Osteoblast (primary cell): ENCODE measurements at regions not wholly inside any gene's neighbourhood (a gene's known extent, or its start where the extent isn't known, plus 50 kb on each side); places are given as distances from the start of the nearest gene placed in this dataset.

ENCODE experiments used
- DNase-seq: peaks from one replicate; pipeline ENCODE4 v3.0.0; 2011; ENCODE audit warnings: low spot score, mixed read lengths; ENCODE audit not compliant: insufficient read length; ENCODE audit errors: missing footprints
- H2AFZ ChIP-seq: 2 replicates; pipeline ENCODE4 v1.6.0; 2011; ENCODE audit warnings: mild to moderate bottlenecking, low read length
- H3K27ac ChIP-seq: 2 replicates; pipeline ENCODE4 v1.5.1; 2011; ENCODE audit warnings: mild to moderate bottlenecking, low read depth, low read length, moderate library complexity
- H3K27me3 ChIP-seq: 2 replicates; pipeline ENCODE4 v1.6.0; 2012; ENCODE audit warnings: mild to moderate bottlenecking, control low read depth, inconsistent platforms, low read length, moderate library complexity; ENCODE audit not compliant: insufficient read depth
- H3K36me3 ChIP-seq: 2 replicates; pipeline ENCODE4 v1.5.1; 2011; ENCODE audit warnings: mild to moderate bottlenecking, low read length, control low read depth, moderate library complexity; ENCODE audit not compliant: insufficient read depth
- H3K4me1 ChIP-seq: 2 replicates; pipeline ENCODE4 v1.5.1; 2011; ENCODE audit warnings: mild to moderate bottlenecking, low read length, control low read depth, moderate library complexity; ENCODE audit not compliant: insufficient read depth
- H3K4me2 ChIP-seq: 2 replicates; pipeline ENCODE4 v1.6.0; 2011; ENCODE audit warnings: mild to moderate bottlenecking, low read length; ENCODE audit not compliant: insufficient read depth
- H3K4me3 ChIP-seq: fragments of 200-600 bp; sonication (generic); 3 replicates; pipeline ENCODE4 v1.5.1; 2012; ENCODE audit warnings: mild to moderate bottlenecking, low read length, inconsistent platforms; ENCODE audit not compliant: insufficient read depth
- H3K79me2 ChIP-seq: 2 replicates; pipeline ENCODE4 v1.6.0; 2012; ENCODE audit warnings: mild to moderate bottlenecking, low read length, control low read depth, inconsistent platforms; ENCODE audit not compliant: insufficient read depth
- H3K9me3 ChIP-seq: 2 replicates; pipeline ENCODE4 v1.5.1; 2011; ENCODE audit warnings: low read depth, low read length, control low read depth
- H4K20me1 ChIP-seq: 2 replicates; pipeline ENCODE4 v1.6.0; 2012; ENCODE audit warnings: mild to moderate bottlenecking, low read length, control low read depth; ENCODE audit not compliant: insufficient read depth
- CTCF ChIP-seq: IDR thresholded peaks from 2 replicates; pipeline ENCODE4 v1.5.1; 2011; ENCODE audit warnings: mild to moderate bottlenecking, low read depth, low read length, moderate library complexity; ENCODE audit errors: extremely low read depth

- no peak for DNase-seq
- Histone ChIP-seq H3K27me3 (peaks cover 6% of the 10 kb centered on the region), H3K27ac (no peak overlapping the region), H3K9me3 (no peaks in the 10 kb centered on the region), H3K4me2 (no peak overlapping the region), H3K4me3 (no peak overlapping the region), H3K36me3 (no peaks in the 10 kb centered on the region), H3K4me1 (no peaks in the 10 kb centered on the region), H2AFZ (no peak overlapping the region), H3K79me2 (no peaks in the 10 kb centered on the region), H4K20me1 (no peaks in the 10 kb centered on the region)
- no peak for TF ChIP-seq CTCF
Observed at GRCh38 chr13:44165889-44166496, 207.6 kb upstream of the SERP2 start.

GRCh38 chr13:44169018-44169911 is 204.4 kb upstream of the SERP2 start:
- Histone ChIP-seq H4K20me1 (no peaks in the 10 kb centered on the region), H3K4me1 (peaks cover 2% of the 10 kb centered on the region), H2AFZ (no peak overlapping the region), H3K4me3 (no peak overlapping the region), H3K9me3 (no peaks in the 10 kb centered on the region), H3K36me3 (no peaks in the 10 kb centered on the region), H3K4me2 (no peak overlapping the region), H3K27ac (no peak overlapping the region), H3K27me3 (peaks cover 6% of the 10 kb centered on the region), H3K79me2 (no peaks in the 10 kb centered on the region)
- no peak for DNase-seq
- no peak for TF ChIP-seq CTCF

GRCh38 chr13:44170731-44171130 is 202.9 kb upstream of the SERP2 start:
- Histone ChIP-seq H3K9me3 (no peaks in the 10 kb centered on the region), H4K20me1 (no peaks in the 10 kb centered on the region), H3K4me2 (no peak overlapping the region), H3K4me3 (no peak overlapping the region), H3K27me3 (peaks cover 6% of the 10 kb centered on the region), H3K4me1 (peaks cover 13% of the 10 kb centered on the region), H3K36me3 (no peaks in the 10 kb centered on the region), H2AFZ (no peak overlapping the region), H3K79me2 (no peaks in the 10 kb centered on the region), H3K27ac (no peak overlapping the region)
- TF ChIP-seq CTCF = no peak
- no peak for DNase-seq

GRCh38 chr13:44171156-44171555 is 202.5 kb upstream of the SERP2 start:
- Histone ChIP-seq H3K36me3 (no peaks in the 10 kb centered on the region), H3K27ac (no peak overlapping the region), H2AFZ (no peak overlapping the region), H3K4me1 (peaks cover 13% of the 10 kb centered on the region), H3K79me2 (no peaks in the 10 kb centered on the region), H3K9me3 (no peaks in the 10 kb centered on the region), H3K4me2 (no peak overlapping the region), H3K4me3 (no peak overlapping the region), H4K20me1 (no peaks in the 10 kb centered on the region), H3K27me3 (peaks cover 4% of the 10 kb centered on the region)
- DNase-seq = no peak
- TF ChIP-seq CTCF = no peak
